ENCODE measurements at regions not wholly inside any gene's neighbourhood (a gene's known extent, or its start where the extent isn't known, plus 50 kb on each side); places are given as distances from the start of the nearest gene placed in this dataset.

- intact Hi-C loops (cut with micrococcal nuclease) (no loop called here), dilution Hi-C loops (cut with MboI; ENCODE audit: extremely low pct_ligation_motif_present, low sequenced_read_pairs) (no loop called here)
- TF ChIP-seq MYC (IDR thresholded peaks at IDR 0.05; ENCODE audit: low read depth, low read length): no peak
- no peak for TF ChIP-seq POLR2A (IDR thresholded peaks at IDR 0.05; ENCODE audit: low read depth, low read length)
- TF ChIP-seq MAX (IDR thresholded peaks at IDR 0.05; ENCODE audit: insufficient read depth, insufficient read length): no peak
- no peak for TF ChIP-seq GATA2 (IDR thresholded peaks at IDR 0.05; ENCODE audit: insufficient read depth, insufficient read length, low read depth, low read length)
- no peak for TF ChIP-seq FOS (IDR thresholded peaks at IDR 0.05; ENCODE audit: borderline replicate concordance, insufficient read depth, low read length)
- TF ChIP-seq, protein P1, sequence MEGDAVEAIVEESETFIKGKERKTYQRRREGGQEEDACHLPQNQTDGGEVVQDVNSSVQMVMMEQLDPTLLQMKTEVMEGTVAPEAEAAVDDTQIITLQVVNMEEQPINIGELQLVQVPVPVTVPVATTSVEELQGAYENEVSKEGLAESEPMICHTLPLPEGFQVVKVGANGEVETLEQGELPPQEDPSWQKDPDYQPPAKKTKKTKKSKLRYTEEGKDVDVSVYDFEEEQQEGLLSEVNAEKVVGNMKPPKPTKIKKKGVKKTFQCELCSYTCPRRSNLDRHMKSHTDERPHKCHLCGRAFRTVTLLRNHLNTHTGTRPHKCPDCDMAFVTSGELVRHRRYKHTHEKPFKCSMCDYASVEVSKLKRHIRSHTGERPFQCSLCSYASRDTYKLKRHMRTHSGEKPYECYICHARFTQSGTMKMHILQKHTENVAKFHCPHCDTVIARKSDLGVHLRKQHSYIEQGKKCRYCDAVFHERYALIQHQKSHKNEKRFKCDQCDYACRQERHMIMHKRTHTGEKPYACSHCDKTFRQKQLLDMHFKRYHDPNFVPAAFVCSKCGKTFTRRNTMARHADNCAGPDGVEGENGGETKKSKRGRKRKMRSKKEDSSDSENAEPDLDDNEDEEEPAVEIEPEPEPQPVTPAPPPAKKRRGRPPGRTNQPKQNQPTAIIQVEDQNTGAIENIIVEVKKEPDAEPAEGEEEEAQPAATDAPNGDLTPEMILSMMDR (IDR thresholded peaks at IDR 0.05; ENCODE audit: extremely low read depth in 1 of 2, insufficient read depth in 1 of 2, low read depth in 1 of 2, low read length in 2 of 2): no peak
- no peak for TF ChIP-seq EZH2 (IDR thresholded peaks at IDR 0.05; ENCODE audit: borderline replicate concordance, low read depth, low read length, severe bottlenecking)
- no peak for TF ChIP-seq JUN (IDR thresholded peaks at IDR 0.05; ENCODE audit: borderline replicate concordance, insufficient read depth, insufficient read length, low read depth)
- TF ChIP-seq POLR2AphosphoS5 (IDR thresholded peaks at IDR 0.05; ENCODE audit: insufficient read depth, low read depth, low read length): no peak
- Histone ChIP-seq H2AFZ (ENCODE audit: low read depth, low read length) (no peak overlapping the region), H3K9me1 (replicated peaks; ENCODE audit: control insufficient read depth, extremely low read depth, insufficient read depth, low read length) (no peaks in the 10 kb centered on the region), H4K20me1 (replicated peaks; ENCODE audit: control insufficient read depth, extremely low read depth, insufficient read depth, low read length) (no peaks in the 10 kb centered on the region), H3K4me1 (ENCODE audit: control insufficient read depth, extremely low read depth, insufficient read depth, low read length) (no peaks in the 10 kb centered on the region), H3K4me2 (ENCODE audit: insufficient read depth, low read length) (no peak overlapping the region), H3K27ac (ENCODE audit: insufficient read depth, low read depth, low read length) (no peak overlapping the region), H3K27me3 (ENCODE audit: control insufficient read depth in 2 of 2, insufficient read depth in 2 of 2, low read length in 2 of 2) (no peaks in the 10 kb centered on the region), H3K79me2 (ENCODE audit: control insufficient read depth, insufficient read depth, low read length) (no peaks in the 10 kb centered on the region), H3K9me3 (replicated peaks; ENCODE audit: control insufficient read depth, insufficient read depth, low read length) (no peaks in the 10 kb centered on the region), H3K4me3 (replicated peaks in 1 of 3; ENCODE audit: insufficient read depth in 1 of 3, low read depth in 1 of 3, low read length in 3 of 3) (no peak overlapping the region), H3K9ac (replicated peaks; ENCODE audit: extremely low read depth, insufficient read depth, low read length) (no peak overlapping the region), H3K36me3 (ENCODE audit: control insufficient read depth in 2 of 2, extremely low read depth in 1 of 2, insufficient read depth in 2 of 2, low read length in 2 of 2) (no peaks in the 10 kb centered on the region)
- DNase-seq (ENCODE audit: low read depth, low spot score) (no peak), FAIRE-seq (no peak)
- no TSS peak for BruUV-seq (replicated peaks)
- ChIA-PET CTCF (no interaction called here), POLR2A (no interaction called here)
Measured at GRCh38 chr1:3954170-3955169, 54.4 kb upstream of the C1orf174 start.
